DMS79 treated with DMSO at 0.1 percent for 48 hours (cell line): ENCODE measurements at regions not wholly inside any gene's neighbourhood (a gene's known extent, or its start where the extent isn't known, plus 50 kb on each side); places are given as distances from the start of the nearest gene placed in this dataset.

Experiments
- DNase-seq: peaks from one replicate; lab custom pipeline; 2025; lab: John Stamatoyannopoulos, UW

DNA sequence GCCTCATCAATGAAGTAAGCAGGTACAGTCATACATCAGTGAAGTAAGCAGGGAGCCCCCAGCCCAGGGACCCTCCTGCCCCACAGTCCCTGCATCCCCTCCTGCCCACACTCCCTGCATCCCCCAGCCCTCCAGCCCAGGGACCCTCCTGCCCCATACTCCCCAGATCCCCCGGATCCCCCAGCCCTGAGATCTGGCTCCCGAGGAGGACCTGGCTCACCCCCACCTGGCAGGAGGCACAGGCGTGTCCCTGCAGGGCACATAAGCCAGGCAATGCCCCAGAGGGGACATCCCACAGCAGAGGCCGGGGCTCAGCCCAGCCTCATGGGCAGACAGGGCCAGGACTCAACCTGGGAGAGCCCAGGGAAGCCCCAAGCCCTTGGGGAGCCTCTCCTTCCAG, 53.6 kb upstream of the TPM4 start:
- no peak for DNase-seq

DNA sequence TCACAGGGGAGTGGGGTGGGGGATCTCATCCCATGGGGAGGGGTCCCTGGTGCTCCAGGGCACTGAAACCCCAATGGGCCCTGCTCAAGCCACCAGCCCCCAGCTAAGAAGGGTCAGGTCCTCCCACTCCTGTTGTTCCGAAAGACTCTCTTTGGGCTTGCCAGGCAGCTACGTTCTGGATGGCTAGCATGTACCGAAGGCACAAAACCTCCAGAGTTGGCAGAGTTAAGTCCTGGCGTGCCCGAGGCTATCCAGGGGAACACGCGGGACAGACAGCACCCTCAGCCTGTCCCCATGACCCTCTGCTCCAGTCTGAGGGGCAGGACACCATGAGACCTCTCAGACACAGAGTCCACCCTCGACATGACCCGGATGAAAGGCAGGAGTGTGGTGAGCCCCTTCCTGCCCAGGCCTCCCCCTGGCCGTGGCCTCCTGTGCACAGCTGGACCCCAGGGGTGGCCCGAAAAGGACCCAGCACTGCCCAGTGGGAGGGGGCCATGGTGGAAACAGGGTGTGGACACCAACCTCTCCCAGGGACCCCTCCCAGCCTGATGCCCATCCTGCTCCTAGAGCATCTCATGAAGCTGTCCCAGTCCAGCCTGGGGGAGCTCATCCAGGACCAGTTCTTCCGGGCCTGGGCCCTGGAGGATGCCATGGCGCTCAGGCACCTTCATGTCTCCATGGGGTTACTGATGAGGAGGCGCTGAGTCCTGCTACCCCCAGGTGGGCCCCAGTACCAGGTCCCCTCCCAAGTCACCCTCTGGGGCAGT, 53.0 kb upstream of the TPM4 start:
- DNase-seq: no peak

DNA sequence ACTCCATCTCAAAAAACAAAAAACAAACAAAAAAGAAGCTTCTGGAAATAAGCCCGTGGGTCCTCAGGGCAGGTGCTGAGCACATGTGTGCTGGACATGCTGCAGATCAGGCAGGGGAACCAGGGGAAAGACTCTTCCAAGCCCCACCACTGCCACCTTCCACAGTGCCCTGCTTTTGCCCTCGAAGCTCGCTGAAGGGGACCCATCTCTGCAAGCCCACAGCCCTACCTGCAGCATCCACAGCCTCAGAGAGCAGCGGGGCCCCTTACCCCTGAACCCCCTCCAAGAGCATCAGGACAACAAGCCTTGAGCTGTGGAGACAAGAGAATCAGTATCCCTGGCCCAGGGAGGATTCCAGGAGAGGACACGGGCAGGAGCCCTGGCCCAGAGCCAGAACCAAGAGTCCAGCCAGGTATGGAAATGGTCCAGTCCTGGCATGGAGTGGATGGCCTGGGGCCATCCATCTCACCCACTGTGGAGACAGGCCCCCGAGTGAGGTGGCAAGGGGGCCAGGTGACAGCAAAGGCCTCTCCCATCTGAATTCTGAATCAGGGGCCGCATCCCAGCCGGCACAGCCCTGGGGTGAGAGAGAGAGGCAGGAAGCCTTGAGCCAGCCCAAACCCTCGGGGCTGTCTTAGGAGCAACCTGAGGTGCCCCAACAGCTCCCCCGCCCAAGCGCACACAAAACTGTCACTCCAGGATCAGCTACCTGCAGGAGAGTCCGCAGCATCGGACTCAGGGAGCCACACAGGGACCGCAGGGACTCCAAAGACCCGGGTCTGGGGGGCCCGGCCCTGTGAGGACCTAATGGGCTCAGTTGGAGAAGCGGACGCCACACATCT, 51.8 kb upstream of the TPM4 start:
- DNase-seq: no peak

DNA sequence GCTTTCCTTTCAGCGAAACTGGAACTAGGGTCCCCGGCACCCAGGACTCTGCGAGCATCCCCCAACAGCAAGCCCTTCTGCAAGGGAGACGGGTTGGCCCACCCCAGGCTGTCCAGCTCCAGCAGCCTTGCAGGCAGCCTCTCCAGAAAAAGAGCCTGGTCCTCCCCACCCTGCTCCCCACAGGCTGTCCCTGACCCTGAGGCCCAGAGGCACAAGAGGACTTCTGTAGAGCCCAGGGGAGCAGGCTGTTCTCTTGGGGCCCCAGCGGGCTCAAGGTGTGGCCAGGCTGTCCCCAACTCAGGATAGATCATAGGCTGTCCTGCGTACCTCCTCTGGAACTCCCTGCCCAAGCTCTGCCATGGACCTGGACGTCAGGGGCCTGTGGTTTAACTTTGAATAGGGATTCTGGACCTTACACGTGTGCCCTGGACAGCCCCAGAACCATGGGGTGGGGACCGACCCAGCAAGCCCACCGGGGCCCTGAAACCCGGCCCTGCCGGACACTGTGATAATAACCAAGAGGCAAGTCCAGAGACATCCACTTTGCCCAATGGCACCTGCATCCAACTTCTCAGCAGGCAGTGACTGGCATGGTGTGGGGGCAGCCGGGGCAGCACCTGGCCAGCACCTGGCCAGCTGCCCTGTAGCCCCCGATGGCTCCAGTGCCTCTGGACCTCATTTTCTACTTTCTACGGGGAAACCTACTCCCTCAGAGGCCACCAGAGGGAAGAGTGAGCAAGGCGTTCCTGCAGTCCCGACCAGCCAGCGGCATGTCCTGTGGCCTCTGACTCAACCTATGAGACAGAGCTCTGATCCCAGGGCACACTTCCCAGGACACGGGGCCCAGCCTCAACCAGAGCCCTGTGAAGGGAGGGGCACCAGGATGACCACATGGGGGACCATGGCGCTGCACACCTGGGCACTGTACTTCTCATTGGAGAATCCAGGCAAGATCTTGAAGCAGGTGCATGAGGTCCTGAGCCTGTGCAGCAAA, 50.9 kb upstream of the TPM4 start:
- DNase-seq: no peak

DNA sequence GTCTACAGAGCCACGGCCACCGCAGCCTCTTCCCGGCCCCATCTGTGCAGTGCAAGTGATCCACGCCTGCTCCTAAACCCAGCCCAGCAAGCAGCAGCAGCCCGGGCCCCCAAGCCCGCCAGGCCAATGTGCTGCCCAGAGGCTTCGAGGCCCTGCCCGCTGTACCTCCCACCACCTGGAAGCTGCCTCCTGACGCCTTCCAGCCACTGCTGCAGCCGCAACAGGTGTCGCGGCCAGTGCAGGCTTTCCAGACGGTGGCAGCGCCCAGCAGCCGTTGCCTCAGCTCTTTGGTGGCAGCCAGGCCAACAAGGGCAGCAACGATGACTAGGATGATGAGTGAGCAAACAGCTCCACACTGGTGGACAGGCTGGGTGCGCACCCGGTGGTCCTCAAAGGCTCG, 50.2 kb upstream of the TPM4 start:
- no peak for DNase-seq
